NT2/D1 (cell line): ENCODE measurements at regions not wholly inside any gene's neighbourhood (a gene's known extent, or its start where the extent isn't known, plus 50 kb on each side); places are given as distances from the start of the nearest gene placed in this dataset.

Source experiments
- DNase-seq: peaks from one replicate; pipeline ENCODE4 v3.0.0-alpha.2; 2011; ENCODE audit warnings: low read depth, low spot score
- H3K27me3 ChIP-seq: 2 replicates; pipeline ENCODE4 v1.6.0; 2011; ENCODE audit warnings: mild to moderate bottlenecking; ENCODE audit not compliant: insufficient read length, insufficient read depth
- H3K36me3 ChIP-seq: 2 replicates; pipeline ENCODE4 v1.6.1; 2011; ENCODE audit warnings: mild to moderate bottlenecking, low read length, mixed read lengths; ENCODE audit not compliant: insufficient read depth, insufficient read length
- H3K4me1 ChIP-seq: 2 replicates; pipeline ENCODE4 v1.5.1; 2011; ENCODE audit not compliant: insufficient read depth, insufficient read length
- H3K4me3 ChIP-seq: 2 replicates; pipeline ENCODE4 v1.5.1; 2011; ENCODE audit warnings: low read depth; ENCODE audit not compliant: insufficient read length
- H3K9ac ChIP-seq: 2 replicates; pipeline ENCODE4 v1.6.0; 2011; ENCODE audit warnings: low read depth; ENCODE audit not compliant: insufficient read length
- H3K9me3 ChIP-seq: 2 replicates; pipeline ENCODE4 v1.5.1; 2011; ENCODE audit warnings: mild to moderate bottlenecking, low read length; ENCODE audit not compliant: insufficient read depth
- SUZ12 ChIP-seq: IDR thresholded peaks from 2 replicates; pipeline ENCODE4 v1.6.1; 2011; ENCODE audit not compliant: insufficient read length, insufficient read depth; ENCODE audit errors: extremely low read depth
- YY1 ChIP-seq: IDR thresholded peaks from 2 replicates; pipeline ENCODE4 v1.6.1; 2011; ENCODE audit not compliant: insufficient read length, insufficient read depth
- ZNF274 ChIP-seq: IDR thresholded peaks from 2 replicates; pipeline ENCODE4 v1.6.1; 2011; ENCODE audit warnings: mild to moderate bottlenecking, low read depth, low read length

- TF ChIP-seq SUZ12 (no peak), YY1 (no peak)
- H3K9me3 ChIP-seq: no peaks in the 10 kb centered on the region
- DNase-seq: no peak
- no peaks in the 10 kb centered on the region for H3K27me3 ChIP-seq
- H3K4me1 ChIP-seq: no peaks in the 10 kb centered on the region
- H3K36me3 ChIP-seq: no peaks in the 10 kb centered on the region
- no peak overlapping the region for H3K4me3 ChIP-seq
- no peak overlapping the region for H3K9ac ChIP-seq
Observed at GRCh38 chr21:16072221-16072620, 342.4 kb downstream of the USP25 start.

DNA sequence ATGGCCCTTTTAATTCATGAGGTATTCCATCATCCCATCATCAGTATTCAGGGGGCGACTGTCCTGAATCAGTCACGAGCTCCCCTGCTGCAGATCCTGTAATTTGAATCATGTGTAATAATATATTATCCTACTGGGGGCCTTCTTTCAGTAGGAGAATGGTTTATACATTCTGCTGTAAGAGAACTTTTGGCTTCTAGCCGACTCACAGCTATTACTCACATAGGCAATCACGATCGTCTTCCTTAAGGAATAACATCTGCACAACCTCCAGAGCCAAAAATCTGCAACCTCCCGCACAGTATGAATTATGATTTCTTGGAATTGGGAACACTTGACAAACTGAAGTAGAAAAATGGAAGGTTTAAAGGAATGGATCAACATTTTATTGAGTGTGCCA is 343.0 kb downstream of the USP25 start:
- H3K4me1 ChIP-seq: no peaks in the 10 kb centered on the region
- no peaks in the 10 kb centered on the region for H3K9me3 ChIP-seq
- H3K36me3 ChIP-seq: no peaks in the 10 kb centered on the region
- TF ChIP-seq YY1 (no peak), SUZ12 (no peak), ZNF274 (no peak)
- no peak overlapping the region for H3K4me3 ChIP-seq
- H3K9ac ChIP-seq: no peak overlapping the region
- no peak for DNase-seq
- no peaks in the 10 kb centered on the region for H3K27me3 ChIP-seq

DNA sequence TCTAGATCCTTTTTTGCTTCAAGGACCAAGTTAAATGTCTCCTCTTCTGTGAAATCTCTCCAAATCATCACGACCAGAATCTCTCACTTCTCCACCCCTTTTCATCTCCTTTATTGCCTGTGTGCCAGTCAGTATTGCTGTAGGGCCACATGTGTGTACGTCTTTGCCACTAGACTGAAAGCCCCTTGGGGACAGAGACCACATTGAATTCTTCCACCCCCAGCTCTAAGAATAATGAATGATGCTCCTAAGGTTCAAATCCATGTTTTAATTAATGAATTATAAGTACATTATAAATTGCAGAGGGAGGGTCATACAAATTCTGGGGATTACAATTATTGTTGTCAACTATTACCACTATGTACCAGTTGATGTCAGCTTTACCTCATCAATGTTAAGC is 343.8 kb downstream of the USP25 start:
- Histone ChIP-seq H3K9ac (no peak overlapping the region), H3K36me3 (no peaks in the 10 kb centered on the region), H3K9me3 (no peaks in the 10 kb centered on the region), H3K27me3 (no peaks in the 10 kb centered on the region), H3K4me3 (no peak overlapping the region), H3K4me1 (no peaks in the 10 kb centered on the region)
- DNase-seq: no peak
- TF ChIP-seq SUZ12 (no peak), ZNF274 (no peak), YY1 (no peak)

DNA sequence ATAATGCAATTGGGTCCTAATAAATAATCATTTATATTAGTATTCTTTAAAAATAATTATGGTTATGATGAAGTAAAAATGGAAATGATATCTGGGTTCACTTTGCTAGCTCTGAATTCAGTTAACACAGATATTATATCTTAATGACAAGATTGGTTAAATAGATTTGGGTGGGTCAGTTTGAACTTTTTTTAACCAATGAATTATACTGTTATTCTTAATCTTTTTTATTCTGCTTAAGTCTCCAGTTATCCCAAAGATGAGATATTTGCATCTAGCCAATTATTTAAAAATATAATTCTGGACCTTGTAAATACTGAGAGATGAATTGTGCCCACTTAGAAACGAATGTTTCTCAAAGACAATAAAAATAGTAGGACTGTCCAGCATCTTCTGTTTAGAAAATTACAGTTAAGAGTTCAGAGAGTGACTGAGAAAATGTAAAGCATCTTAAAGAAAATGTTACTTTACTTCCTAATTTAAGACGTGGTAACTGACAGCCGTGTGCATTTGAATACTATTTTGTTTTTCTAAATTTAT is 345.2 kb downstream of the USP25 start:
- Histone ChIP-seq H3K9ac (no peak overlapping the region), H3K4me3 (no peak overlapping the region), H3K9me3 (no peaks in the 10 kb centered on the region), H3K4me1 (no peaks in the 10 kb centered on the region), H3K36me3 (no peaks in the 10 kb centered on the region), H3K27me3 (no peaks in the 10 kb centered on the region)
- TF ChIP-seq SUZ12 (no peak), ZNF274 (no peak), YY1 (no peak)
- DNase-seq: no peak

DNA sequence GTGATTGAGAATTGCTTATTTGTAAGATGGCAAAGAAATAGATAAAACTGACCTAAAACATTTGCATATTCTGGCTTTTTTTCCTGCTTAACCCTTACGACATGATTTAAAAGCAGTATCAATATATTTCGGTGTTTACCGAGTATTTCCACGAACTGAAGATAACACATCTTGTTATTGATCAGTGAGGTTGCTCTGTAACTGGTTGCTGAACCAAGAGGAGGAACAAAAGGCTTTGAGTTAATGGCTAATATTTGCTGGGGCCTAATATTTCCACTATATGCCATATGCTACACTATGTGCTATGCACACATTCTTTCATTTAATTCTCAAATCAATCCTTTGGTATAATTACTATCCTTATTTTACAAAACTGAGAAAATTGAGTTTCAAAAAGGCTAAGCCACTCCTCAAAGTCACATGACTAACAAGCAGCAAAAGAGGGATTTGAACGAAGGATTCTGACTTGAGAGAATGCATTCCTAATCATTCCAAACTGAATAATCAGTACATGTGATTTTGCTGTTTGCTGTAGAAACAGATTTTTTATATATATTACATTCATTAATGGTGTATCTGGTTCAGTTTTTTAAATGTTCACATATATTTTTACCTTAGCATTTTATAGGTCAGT is 346.0 kb downstream of the USP25 start:
- Histone ChIP-seq H3K9ac (no peak overlapping the region), H3K4me1 (no peaks in the 10 kb centered on the region), H3K36me3 (no peaks in the 10 kb centered on the region), H3K9me3 (no peaks in the 10 kb centered on the region), H3K27me3 (no peaks in the 10 kb centered on the region), H3K4me3 (no peak overlapping the region)
- DNase-seq: no peak
- no peak for TF ChIP-seq ZNF274
- no peak for TF ChIP-seq SUZ12
- no peak for TF ChIP-seq YY1

DNA sequence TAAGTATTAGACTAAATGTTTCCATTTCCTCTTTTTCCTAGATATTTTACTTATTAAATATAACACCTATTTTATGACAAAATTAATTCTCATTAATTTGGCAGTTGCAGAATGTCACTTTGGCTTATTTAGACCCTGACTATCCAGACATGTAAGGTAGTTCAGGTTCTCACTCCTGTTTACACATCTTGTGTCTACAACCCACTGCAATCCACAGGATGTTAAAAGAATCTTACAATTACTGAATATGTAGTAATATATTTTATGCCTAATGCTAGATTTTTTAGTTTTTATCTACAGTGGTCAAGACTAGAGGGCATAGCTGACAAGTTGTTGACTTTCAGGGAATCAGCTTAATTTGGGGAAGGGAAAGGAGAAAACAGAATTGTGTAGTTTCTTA is 346.7 kb downstream of the USP25 start:
- DNase-seq: no peak
- TF ChIP-seq SUZ12 (no peak), ZNF274 (no peak), YY1 (no peak)
- H3K4me1 ChIP-seq: no peaks in the 10 kb centered on the region
- H3K9ac ChIP-seq: no peak overlapping the region
- no peaks in the 10 kb centered on the region for H3K9me3 ChIP-seq
- H3K27me3 ChIP-seq: no peaks in the 10 kb centered on the region
- no peak overlapping the region for H3K4me3 ChIP-seq
- H3K36me3 ChIP-seq: no peaks in the 10 kb centered on the region

- Histone ChIP-seq H3K36me3 (no peaks in the 10 kb centered on the region), H3K4me1 (no peaks in the 10 kb centered on the region), H3K27me3 (no peaks in the 10 kb centered on the region), H3K9me3 (no peaks in the 10 kb centered on the region), H3K4me3 (no peak overlapping the region), H3K9ac (no peak overlapping the region)
- TF ChIP-seq SUZ12 (no peak), ZNF274 (no peak), YY1 (no peak)
- DNase-seq: no peak
Observed at GRCh38 chr21:16078382-16078781, 348.6 kb downstream of the USP25 start.
